ENCODE measurements at regions not wholly inside any gene's neighbourhood (a gene's known extent, or its start where the extent isn't known, plus 50 kb on each side); places are given as distances from the start of the nearest gene placed in this dataset.

DNA sequence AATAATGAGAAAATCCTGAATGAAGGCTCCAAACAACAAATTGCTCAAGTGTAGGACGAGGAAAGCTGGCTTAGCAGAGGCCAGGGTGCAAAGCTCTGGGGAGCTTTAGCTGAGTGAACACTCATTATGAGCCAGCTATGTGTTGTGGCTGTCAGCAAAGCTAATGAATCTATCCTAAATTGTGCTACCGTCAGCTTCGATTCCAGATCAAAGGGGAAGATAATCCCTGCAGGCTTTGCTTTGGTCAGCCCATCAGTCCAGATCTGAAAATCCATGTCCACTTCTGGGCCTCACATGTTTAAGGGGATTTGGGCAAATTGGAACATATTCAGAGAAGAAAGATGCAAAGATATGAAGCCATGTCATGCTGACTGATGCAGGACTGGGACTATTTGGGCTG lies 180.9 kb upstream of the ZBED5 start (continued):
- TF ChIP-seq, protein P1, sequence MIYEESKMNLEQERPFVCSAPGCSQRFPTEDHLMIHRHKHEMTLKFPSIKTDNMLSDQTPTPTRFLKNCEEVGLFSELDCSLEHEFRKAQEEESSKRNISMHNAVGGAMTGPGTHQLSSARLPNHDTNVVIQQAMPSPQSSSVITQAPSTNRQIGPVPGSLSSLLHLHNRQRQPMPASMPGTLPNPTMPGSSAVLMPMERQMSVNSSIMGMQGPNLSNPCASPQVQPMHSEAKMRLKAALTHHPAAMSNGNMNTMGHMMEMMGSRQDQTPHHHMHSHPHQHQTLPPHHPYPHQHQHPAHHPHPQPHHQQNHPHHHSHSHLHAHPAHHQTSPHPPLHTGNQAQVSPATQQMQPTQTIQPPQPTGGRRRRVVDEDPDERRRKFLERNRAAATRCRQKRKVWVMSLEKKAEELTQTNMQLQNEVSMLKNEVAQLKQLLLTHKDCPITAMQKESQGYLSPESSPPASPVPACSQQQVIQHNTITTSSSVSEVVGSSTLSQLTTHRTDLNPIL (CRISPR knock-in tag; IDR thresholded peaks at IDR 0.05; ENCODE audit: low read depth): no peak
- TF ChIP-seq OSR1 (CRISPR knock-in tag; IDR thresholded peaks at IDR 0.05): no peak

DNA sequence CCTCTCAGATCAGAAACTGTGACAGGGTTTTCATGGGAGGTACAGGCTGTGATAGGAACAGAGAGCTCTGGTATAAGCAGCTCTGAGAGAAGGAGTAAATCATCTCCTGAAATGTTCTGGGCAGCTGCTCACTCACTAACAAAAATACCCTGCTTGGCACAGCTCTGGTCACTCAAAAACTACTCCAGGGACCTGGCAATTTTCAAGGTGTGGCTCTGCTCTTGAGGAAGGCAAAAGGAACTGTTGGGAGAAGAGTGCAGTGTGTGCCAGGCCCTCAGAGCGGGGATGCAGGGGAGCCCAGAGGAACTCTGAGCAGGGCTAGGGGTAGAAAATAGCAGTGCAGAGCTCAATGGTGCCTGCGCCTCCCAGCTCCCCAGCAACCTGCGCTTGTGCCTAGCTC lies 180.5 kb upstream of the ZBED5 start:
- TF ChIP-seq CSDC2 (CRISPR knock-in tag; IDR thresholded peaks at IDR 0.05) (no peak), TCF4 (CRISPR knock-in tag; IDR thresholded peaks at IDR 0.05; ENCODE audit: borderline replicate concordance) (no peak)
- TF ChIP-seq, protein P2, sequence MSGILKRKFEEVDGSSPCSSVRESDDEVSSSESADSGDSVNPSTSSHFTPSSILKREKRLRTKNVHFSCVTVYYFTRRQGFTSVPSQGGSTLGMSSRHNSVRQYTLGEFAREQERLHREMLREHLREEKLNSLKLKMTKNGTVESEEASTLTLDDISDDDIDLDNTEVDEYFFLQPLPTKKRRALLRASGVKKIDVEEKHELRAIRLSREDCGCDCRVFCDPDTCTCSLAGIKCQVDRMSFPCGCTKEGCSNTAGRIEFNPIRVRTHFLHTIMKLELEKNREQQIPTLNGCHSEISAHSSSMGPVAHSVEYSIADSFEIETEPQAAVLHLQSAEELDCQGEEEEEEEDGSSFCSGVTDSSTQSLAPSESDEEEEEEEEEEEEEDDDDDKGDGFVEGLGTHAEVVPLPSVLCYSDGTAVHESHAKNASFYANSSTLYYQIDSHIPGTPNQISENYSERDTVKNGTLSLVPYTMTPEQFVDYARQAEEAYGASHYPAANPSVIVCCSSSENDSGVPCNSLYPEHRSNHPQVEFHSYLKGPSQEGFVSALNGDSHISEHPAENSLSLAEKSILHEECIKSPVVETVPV (CRISPR knock-in tag; IDR thresholded peaks at IDR 0.05): no peak
- no peak for ATAC-seq

DNA sequence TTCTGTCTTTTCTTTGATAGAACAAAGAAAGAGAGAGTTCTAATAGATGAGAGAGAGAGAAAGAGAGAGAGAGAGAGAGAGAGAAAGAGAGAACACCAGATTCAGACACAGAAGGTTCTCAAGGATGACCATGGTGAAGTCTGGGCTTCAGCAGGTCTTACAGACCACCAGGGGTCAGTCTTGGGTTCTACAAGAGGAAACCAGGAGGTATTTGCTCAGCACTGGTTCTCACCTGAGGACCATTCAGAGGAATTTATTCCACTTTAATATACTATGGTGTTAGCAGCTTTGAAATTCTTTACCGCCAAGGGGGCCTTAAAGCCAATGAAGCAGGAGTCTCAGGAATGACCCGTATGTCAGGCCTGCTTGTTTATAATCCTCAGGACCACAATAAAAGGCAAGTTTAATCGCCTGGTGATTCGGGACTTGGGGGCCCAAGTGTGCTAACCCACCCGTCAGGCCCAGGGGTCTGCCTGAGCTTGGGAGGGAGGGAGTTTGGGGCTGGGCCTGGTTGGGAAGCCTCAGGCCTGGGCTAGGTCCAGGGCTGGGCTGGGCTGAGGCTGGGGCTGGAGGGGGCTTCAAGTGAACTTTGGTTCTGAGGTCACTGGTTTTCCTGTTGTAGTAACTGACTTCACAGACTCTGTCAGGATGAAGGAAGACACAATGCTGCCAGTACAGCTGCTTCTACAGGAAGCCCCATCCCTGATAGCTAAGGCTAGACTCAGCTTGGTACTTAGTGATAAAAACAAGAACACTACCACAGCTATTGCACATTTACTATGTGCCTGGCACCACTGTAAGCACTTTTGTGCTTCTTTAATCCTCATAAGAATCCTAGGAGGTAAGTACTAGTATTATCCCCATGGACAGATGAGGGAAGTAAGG lies 179.2 kb upstream of the ZBED5 start:
- peak; percentile 81 for ATAC-seq
- TF ChIP-seq BACH2 (CRISPR knock-in tag; IDR thresholded peaks at IDR 0.05; ENCODE audit: borderline replicate concordance): no peak
- TF ChIP-seq, protein P3, sequence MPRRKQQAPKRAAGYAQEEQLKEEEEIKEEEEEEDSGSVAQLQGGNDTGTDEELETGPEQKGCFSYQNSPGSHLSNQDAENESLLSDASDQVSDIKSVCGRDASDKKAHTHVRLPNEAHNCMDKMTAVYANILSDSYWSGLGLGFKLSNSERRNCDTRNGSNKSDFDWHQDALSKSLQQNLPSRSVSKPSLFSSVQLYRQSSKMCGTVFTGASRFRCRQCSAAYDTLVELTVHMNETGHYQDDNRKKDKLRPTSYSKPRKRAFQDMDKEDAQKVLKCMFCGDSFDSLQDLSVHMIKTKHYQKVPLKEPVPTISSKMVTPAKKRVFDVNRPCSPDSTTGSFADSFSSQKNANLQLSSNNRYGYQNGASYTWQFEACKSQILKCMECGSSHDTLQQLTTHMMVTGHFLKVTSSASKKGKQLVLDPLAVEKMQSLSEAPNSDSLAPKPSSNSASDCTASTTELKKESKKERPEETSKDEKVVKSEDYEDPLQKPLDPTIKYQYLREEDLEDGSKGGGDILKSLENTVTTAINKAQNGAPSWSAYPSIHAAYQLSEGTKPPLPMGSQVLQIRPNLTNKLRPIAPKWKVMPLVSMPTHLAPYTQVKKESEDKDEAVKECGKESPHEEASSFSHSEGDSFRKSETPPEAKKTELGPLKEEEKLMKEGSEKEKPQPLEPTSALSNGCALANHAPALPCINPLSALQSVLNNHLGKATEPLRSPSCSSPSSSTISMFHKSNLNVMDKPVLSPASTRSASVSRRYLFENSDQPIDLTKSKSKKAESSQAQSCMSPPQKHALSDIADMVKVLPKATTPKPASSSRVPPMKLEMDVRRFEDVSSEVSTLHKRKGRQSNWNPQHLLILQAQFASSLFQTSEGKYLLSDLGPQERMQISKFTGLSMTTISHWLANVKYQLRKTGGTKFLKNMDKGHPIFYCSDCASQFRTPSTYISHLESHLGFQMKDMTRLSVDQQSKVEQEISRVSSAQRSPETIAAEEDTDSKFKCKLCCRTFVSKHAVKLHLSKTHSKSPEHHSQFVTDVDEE (CRISPR knock-in tag; IDR thresholded peaks at IDR 0.05): no peak
- TF ChIP-seq GLIS3 (CRISPR knock-in tag; IDR thresholded peaks at IDR 0.05): no peak
- TF ChIP-seq ZFP30 (CRISPR knock-in tag; IDR thresholded peaks at IDR 0.05): no peak
- TF ChIP-seq ZNF70 (CRISPR knock-in tag; IDR thresholded peaks at IDR 0.05): no peak
- TF ChIP-seq TCF4 (CRISPR knock-in tag; IDR thresholded peaks at IDR 0.05; ENCODE audit: borderline replicate concordance): no peak
- no peak for TF ChIP-seq ZNF565 (CRISPR knock-in tag; conservative IDR thresholded peaks at IDR 0.05; ENCODE audit: low read depth)
- TF ChIP-seq OSR1 (CRISPR knock-in tag; IDR thresholded peaks at IDR 0.05): no peak
- TF ChIP-seq PPARA (CRISPR knock-in tag; IDR thresholded peaks at IDR 0.05; ENCODE audit: borderline replicate concordance): no peak
- TF ChIP-seq, protein P2 (CRISPR knock-in tag; IDR thresholded peaks at IDR 0.05): no peak
- TF ChIP-seq ZC3H10 (CRISPR knock-in tag; IDR thresholded peaks at IDR 0.05): no peak
- no peak for TF ChIP-seq ZFP3 (CRISPR knock-in tag; IDR thresholded peaks at IDR 0.05)
- no peak for TF ChIP-seq RARB (CRISPR knock-in tag; IDR thresholded peaks at IDR 0.05)
- TF ChIP-seq, protein P4, sequence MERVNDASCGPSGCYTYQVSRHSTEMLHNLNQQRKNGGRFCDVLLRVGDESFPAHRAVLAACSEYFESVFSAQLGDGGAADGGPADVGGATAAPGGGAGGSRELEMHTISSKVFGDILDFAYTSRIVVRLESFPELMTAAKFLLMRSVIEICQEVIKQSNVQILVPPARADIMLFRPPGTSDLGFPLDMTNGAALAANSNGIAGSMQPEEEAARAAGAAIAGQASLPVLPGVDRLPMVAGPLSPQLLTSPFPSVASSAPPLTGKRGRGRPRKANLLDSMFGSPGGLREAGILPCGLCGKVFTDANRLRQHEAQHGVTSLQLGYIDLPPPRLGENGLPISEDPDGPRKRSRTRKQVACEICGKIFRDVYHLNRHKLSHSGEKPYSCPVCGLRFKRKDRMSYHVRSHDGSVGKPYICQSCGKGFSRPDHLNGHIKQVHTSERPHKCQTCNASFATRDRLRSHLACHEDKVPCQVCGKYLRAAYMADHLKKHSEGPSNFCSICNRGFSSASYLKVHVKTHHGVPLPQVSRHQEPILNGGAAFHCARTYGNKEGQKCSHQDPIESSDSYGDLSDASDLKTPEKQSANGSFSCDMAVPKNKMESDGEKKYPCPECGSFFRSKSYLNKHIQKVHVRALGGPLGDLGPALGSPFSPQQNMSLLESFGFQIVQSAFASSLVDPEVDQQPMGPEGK (CRISPR knock-in tag; IDR thresholded peaks at IDR 0.05; ENCODE audit: borderline replicate concordance): no peak
- no peak for TF ChIP-seq ZNF8 (CRISPR knock-in tag; IDR thresholded peaks at IDR 0.05)
- TF ChIP-seq ARNTL (CRISPR knock-in tag; IDR thresholded peaks at IDR 0.05; ENCODE audit: borderline replicate concordance, low read depth): no peak

Measured in SK-N-SH treated with all-trans-retinoic acid at 6 μM for 48 hours (cell line).